ENCODE measurements at regions not wholly inside any gene's neighbourhood (a gene's known extent, or its start where the extent isn't known, plus 50 kb on each side); places are given as distances from the start of the nearest gene placed in this dataset.

- no peaks in the 10 kb centered on the region for H3K4me1 Mint-ChIP-seq (ENCODE audit: low read depth)
- no peaks in the 10 kb centered on the region for H3K9me3 Mint-ChIP-seq
- no peaks in the 10 kb centered on the region for H3K27me3 Mint-ChIP-seq
- H3K4me3 Mint-ChIP-seq = no peak overlapping the region
- H3K36me3 Mint-ChIP-seq (ENCODE audit: low read depth) = no peaks in the 10 kb centered on the region
- H3K27ac Mint-ChIP-seq = no peak overlapping the region
Observed at GRCh38 chr13:112229992-112230872, 145.9 kb upstream of the SPACA7 start.

DNA sequence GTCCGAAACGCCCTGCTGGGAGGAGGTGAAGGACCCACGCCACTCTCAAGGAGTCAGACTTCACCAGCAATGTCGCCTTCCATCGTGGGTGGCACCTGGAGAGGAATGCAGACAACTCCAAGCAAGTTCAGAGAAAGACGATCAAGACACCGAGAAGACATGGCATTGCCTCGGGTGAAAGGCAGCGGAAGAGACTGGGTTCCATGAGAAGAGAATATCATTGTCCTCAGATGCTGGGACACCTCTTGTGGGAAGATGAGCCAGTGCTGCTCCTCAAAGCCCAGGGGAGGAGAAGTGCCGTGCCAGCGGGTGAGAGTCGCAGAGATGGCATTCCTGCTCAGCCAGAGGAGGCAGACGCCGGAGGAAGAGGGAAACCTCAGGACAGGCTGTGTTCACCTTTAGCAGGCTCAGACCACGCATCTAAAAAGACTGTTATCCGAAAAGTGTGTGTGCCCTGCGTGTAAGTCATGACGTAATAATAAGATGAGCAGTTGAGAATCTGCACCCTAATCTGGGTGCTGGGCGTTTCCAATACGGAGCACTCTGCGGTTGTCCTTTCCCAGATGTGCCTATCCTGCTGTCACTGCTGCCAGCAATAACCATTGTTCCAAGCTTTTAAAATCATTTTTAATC, 144.6 kb upstream of the SPACA7 start:
- Mint-ChIP-seq H3K4me3 (no peak overlapping the region), H3K4me1 (ENCODE audit: low read depth) (no peaks in the 10 kb centered on the region)

DNA sequence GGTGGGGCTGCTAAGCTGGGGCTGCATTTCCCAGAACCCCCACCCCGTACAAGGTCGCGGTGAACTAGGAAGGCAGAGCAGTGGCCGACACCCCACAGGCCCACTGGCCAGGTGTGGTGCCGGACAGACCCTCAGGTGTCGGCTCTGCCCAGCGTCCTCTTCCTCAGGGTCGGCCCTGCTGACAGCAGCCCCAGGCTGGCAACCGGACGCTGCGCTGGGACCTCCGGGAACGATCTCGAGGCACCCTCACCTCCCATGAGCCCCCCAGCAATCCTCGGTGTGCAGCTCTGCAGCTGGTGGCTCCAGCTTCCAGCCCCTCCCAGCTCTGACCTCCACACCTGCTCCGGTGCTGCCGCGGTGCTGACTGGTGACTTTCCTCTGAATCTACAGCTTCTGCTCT, 142.9 kb upstream of the SPACA7 start:
- no peaks in the 10 kb centered on the region for H3K27me3 Mint-ChIP-seq
- H3K27ac Mint-ChIP-seq = no peak overlapping the region
- no peaks in the 10 kb centered on the region for H3K4me1 Mint-ChIP-seq (ENCODE audit: low read depth)
- no peaks in the 10 kb centered on the region for H3K36me3 Mint-ChIP-seq (ENCODE audit: low read depth)
- H3K9me3 Mint-ChIP-seq = no peaks in the 10 kb centered on the region
- no peak overlapping the region for H3K4me3 Mint-ChIP-seq

More for the DNA sequence above, 144.6 kb upstream of the SPACA7 start:
- Mint-ChIP-seq H3K27me3 (no peaks in the 10 kb centered on the region), H3K9me3 (no peaks in the 10 kb centered on the region), H3K27ac (no peak overlapping the region), H3K36me3 (ENCODE audit: low read depth) (no peaks in the 10 kb centered on the region)

DNA sequence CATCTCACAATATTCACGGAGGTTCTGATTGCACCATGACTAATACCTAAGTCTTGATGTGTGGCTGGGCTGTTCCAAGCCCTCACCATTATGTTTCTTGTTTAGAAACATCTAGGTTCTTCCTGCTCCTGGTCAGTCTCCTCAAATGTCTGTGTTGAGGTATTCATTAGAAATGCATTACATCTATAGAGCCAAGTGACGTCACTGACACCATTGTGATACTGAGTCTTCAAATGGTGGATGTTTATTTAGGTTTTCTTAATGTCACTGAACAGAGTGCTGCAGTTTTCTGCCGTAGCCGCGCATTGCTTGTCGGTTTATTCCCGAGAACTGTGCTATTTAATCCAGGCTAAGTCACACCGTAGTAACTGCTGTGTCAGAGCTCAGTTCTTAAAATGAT, 142.4 kb upstream of the SPACA7 start:
- no peaks in the 10 kb centered on the region for H3K4me1 Mint-ChIP-seq (ENCODE audit: low read depth)

DNA sequence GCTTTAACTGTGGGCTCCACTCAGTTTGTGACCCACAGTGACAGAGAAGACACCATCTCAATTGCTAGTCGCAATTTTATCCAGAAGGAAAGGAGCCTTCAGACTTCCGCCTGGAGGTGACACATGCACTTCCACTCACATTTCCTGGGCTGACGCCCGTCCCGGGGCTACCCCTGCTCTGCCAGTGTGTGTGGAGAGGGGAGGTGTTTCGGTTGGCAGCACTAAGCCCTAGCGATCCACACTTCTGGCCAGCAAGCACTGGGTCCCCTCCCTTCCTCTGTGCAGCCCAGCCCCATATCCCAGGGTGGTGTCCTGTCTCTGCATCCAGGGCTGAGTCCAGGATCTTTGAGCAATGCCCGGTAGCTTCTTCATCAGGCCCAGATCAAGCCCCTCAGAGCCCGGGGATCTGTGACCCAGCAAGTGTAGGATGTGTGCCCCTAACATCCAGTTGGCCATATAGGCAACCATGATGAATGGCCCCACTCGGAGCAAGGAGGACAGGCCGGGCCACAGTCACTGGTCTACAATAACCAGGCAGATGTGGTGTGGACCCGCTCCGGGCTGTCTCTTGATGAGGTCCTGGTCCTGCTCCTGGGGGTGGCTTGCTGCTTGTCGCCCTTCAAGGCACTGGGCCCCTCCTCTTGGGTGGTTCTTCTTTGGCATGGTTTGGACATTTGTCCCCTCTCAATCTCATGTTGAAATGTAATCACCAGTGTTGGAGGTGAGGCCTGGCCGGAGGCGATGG, 141.9 kb upstream of the SPACA7 start:
- Mint-ChIP-seq H3K9me3 (no peaks in the 10 kb centered on the region), H3K36me3 (ENCODE audit: low read depth) (no peaks in the 10 kb centered on the region), H3K4me3 (no peak overlapping the region), H3K27ac (no peak overlapping the region), H3K4me1 (ENCODE audit: low read depth) (no peaks in the 10 kb centered on the region), H3K27me3 (no peaks in the 10 kb centered on the region)

More for the DNA sequence above, 142.4 kb upstream of the SPACA7 start:
- no peaks in the 10 kb centered on the region for H3K9me3 Mint-ChIP-seq
- H3K27ac Mint-ChIP-seq = no peak overlapping the region
- no peaks in the 10 kb centered on the region for H3K27me3 Mint-ChIP-seq
- no peaks in the 10 kb centered on the region for H3K36me3 Mint-ChIP-seq (ENCODE audit: low read depth)
- H3K4me3 Mint-ChIP-seq = no peak overlapping the region

- Mint-ChIP-seq H3K4me1 (ENCODE audit: low read depth) (no peaks in the 10 kb centered on the region), H3K36me3 (ENCODE audit: low read depth) (no peaks in the 10 kb centered on the region), H3K9me3 (no peaks in the 10 kb centered on the region), H3K27ac (no peak overlapping the region), H3K27me3 (no peaks in the 10 kb centered on the region), H3K4me3 (no peak overlapping the region)
Observed at GRCh38 chr13:112236016-112236415, 140.1 kb upstream of the SPACA7 start.

DNA sequence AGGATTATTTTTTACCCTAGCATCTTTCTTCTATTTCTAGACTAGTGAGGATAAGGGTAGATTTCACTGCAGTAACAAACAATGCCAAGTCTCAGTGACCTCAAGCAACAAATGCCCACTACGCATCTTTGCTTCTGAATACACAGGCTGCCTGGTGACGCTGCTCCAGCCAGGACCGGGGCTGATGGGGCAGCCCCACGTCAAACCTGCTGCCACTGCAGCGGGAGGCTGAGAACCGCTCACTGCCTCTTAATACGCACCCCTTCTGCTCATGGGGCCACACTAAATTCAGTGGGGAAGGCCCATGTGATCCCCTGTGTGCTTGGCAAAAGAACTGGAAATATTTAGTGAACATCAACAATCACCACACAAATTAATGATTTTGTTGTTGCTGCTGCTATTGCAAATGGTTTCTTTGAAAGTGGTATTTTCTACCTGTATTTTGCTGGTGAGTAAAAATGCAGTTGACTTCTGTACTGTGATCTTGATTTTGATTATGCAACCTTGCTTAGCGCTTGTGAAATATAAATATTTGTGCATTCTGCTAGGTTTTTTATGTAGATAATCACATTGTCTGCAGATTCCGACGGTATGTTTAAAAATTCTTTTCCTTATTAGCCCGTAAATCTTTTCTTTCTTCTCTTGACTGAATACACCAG, 139.5 kb upstream of the SPACA7 start:
- Mint-ChIP-seq H3K4me1 (ENCODE audit: low read depth) (no peaks in the 10 kb centered on the region), H3K36me3 (ENCODE audit: low read depth) (no peaks in the 10 kb centered on the region), H3K27ac (no peak overlapping the region), H3K4me3 (no peak overlapping the region), H3K9me3 (no peaks in the 10 kb centered on the region), H3K27me3 (no peaks in the 10 kb centered on the region)

DNA sequence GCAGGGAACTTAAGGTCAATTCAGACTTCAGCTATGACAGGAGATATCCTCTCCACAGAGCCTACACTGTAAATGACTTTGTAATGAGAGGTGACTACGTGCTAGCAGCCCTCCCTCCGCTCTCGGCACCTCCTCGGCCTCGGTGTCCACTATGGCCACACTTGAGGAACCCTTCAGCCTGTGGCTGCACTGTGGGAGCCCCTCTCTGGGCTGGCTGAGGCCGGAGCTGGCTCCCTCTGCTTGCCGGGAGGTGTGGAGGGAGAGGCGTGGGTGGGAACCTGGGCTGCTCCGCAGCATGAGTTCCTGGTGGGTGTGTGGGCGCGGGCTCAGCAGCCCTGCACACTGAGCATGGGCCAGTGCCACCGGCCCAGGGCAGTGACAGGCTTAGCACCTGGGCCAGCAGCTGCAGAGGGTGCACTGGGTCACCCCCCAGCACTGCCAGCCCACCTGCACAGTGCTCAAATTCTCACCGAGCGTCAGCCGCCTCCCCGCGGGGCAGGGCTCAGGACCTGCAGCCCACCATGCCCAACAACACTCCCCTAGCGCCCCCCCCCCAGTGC, 137.6 kb upstream of the SPACA7 start:
- H3K4me1 Mint-ChIP-seq (ENCODE audit: low read depth) = no peaks in the 10 kb centered on the region
- no peak overlapping the region for H3K4me3 Mint-ChIP-seq
- H3K9me3 Mint-ChIP-seq = no peaks in the 10 kb centered on the region
- H3K27me3 Mint-ChIP-seq = no peaks in the 10 kb centered on the region
- H3K27ac Mint-ChIP-seq = no peak overlapping the region
- H3K36me3 Mint-ChIP-seq (ENCODE audit: low read depth) = no peaks in the 10 kb centered on the region

GRCh38 chr13:112240076-112240475, 136.1 kb upstream of the SPACA7 start:
- Mint-ChIP-seq H3K9me3 (no peaks in the 10 kb centered on the region), H3K27me3 (no peaks in the 10 kb centered on the region), H3K4me3 (no peak overlapping the region), H3K36me3 (ENCODE audit: low read depth) (no peaks in the 10 kb centered on the region), H3K27ac (no peak overlapping the region), H3K4me1 (ENCODE audit: low read depth) (no peaks in the 10 kb centered on the region)

- H3K27ac Mint-ChIP-seq = no peak overlapping the region
Observed at GRCh38 chr13:112241288-112241687, 134.9 kb upstream of the SPACA7 start.

DNA sequence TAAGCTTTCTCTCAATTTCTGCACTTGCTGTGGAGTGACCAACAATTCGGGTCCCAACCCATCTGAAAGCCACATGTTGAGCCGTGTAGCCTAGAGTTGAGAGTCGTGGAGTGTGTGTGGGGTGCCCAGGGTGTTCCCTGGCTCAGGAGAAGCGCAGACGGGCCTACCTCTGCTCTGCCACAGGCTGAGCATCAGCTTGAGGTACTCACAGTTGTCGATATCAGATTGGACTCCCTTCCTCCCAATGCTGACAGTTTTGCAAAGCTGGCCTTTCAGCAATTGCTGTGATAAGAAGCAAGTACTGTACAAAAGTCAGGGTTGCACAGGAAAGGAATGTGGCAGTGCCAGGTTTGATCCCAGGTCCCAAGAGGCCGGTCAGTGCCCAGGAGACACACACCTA, 133.4 kb upstream of the SPACA7 start:
- no peaks in the 10 kb centered on the region for H3K27me3 Mint-ChIP-seq
- H3K36me3 Mint-ChIP-seq (ENCODE audit: low read depth) = no peaks in the 10 kb centered on the region
- no peak overlapping the region for H3K4me3 Mint-ChIP-seq
- no peak overlapping the region for H3K27ac Mint-ChIP-seq
- H3K9me3 Mint-ChIP-seq = no peaks in the 10 kb centered on the region
- H3K4me1 Mint-ChIP-seq (ENCODE audit: low read depth) = no peaks in the 10 kb centered on the region

More at GRCh38 chr13:112241288-112241687, 134.9 kb upstream of the SPACA7 start:
- Mint-ChIP-seq H3K4me3 (no peak overlapping the region), H3K36me3 (ENCODE audit: low read depth) (no peaks in the 10 kb centered on the region), H3K27me3 (no peaks in the 10 kb centered on the region), H3K4me1 (ENCODE audit: low read depth) (no peaks in the 10 kb centered on the region), H3K9me3 (no peaks in the 10 kb centered on the region)

DNA sequence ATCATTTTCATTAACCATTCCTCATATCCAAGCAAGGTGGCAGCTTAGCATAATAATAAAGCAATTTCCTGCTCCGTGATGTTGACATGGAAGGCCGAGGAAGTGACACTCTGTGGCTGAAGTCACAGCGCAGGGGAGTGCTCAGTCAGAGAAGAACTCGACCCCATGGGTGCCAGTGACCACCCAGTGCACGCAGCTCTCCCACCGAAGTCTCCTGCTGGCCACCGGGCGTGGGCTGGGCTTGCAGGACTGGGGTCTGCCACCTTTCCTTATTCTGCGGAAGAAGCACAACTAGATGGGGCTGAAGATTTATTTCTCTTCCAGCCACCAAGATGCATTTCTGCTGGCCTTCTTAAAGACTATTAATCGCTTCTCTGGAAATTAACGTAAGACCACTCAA, 132.1 kb upstream of the SPACA7 start:
- no peak overlapping the region for H3K4me3 Mint-ChIP-seq
- H3K4me1 Mint-ChIP-seq (ENCODE audit: low read depth) = no peaks in the 10 kb centered on the region
- H3K36me3 Mint-ChIP-seq (ENCODE audit: low read depth) = no peaks in the 10 kb centered on the region
- no peaks in the 10 kb centered on the region for H3K9me3 Mint-ChIP-seq
- H3K27ac Mint-ChIP-seq = no peak overlapping the region
- no peaks in the 10 kb centered on the region for H3K27me3 Mint-ChIP-seq

DNA sequence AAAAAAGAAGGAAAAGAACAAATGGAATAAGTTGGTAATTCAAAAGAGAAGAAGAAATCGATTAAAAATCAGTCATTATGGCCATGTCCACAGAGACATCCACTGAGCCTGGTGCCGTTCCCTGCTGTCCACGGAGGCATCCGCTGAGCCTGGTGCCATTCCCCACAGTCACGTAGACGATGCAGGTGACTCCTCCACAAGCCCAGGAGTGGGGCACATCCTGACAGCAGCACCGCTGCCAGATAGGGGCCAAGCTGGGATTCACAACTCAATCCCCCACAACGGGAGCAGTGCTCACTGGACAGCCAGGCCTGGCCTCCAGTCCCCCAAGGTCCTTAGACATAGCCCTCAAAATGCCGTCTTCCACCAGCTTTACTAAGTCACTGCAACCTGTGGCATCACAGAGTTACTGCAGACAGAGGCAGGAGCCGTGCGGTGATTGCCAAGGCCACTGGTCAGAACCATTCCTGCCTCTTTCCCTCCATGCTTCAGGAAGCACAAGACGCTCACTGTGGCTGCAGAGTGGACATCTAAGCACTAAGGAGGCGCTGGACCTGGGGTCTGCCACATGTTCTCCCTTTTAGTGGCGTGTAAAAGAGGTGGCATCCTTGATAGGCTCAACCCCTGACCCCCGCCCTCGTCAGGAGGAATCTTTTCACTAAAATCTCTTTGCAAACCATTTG, 131.5 kb upstream of the SPACA7 start:
- Mint-ChIP-seq H3K27ac (no peak overlapping the region), H3K4me1 (ENCODE audit: low read depth) (no peaks in the 10 kb centered on the region), H3K4me3 (no peak overlapping the region)

GRCh38 chr13:112245179-112245724, 130.9 kb upstream of the SPACA7 start:
- Mint-ChIP-seq H3K36me3 (ENCODE audit: low read depth) (no peaks in the 10 kb centered on the region), H3K4me3 (no peak overlapping the region), H3K27ac (no peak overlapping the region), H3K9me3 (no peaks in the 10 kb centered on the region), H3K27me3 (no peaks in the 10 kb centered on the region), H3K4me1 (ENCODE audit: low read depth) (no peaks in the 10 kb centered on the region)

More for the DNA sequence above, 131.5 kb upstream of the SPACA7 start:
- H3K9me3 Mint-ChIP-seq = no peaks in the 10 kb centered on the region
- no peaks in the 10 kb centered on the region for H3K36me3 Mint-ChIP-seq (ENCODE audit: low read depth)
- H3K27me3 Mint-ChIP-seq = no peaks in the 10 kb centered on the region
